ENCODE measurements at regions not wholly inside any gene's neighbourhood (a gene's known extent, or its start where the extent isn't known, plus 50 kb on each side); places are given as distances from the start of the nearest gene placed in this dataset.
"Not testable (repeated sequence)": the region's sequence is repeated elsewhere in the genome, so short reads cannot be mapped to it uniquely, and the experiment has no call there.

- no peak overlapping the region for H3K4me3 ChIP-seq (ENCODE audit: low read length)
- no peak for DNase-seq (ENCODE audit: low read depth, low spot score)
Measured at GRCh38 chr11:90757849-90758494, 535.1 kb upstream of the CHORDC1 start.

GRCh38 chr11:90756617-90757016 lies 533.8 kb upstream of the CHORDC1 start:
- DNase-seq (ENCODE audit: low read depth, low spot score): no peak
- no peak overlapping the region for H3K4me3 ChIP-seq (ENCODE audit: low read length)

- H3K4me3 ChIP-seq (ENCODE audit: low read length): no peak overlapping the region
- no peak for DNase-seq (ENCODE audit: low read depth, low spot score)
Measured at GRCh38 chr11:90753546-90753945, 530.7 kb upstream of the CHORDC1 start.

GRCh38 chr11:90747057-90747456 lies 524.2 kb upstream of the CHORDC1 start:
- no peak for DNase-seq (ENCODE audit: low read depth, low spot score)

GRCh38 chr11:90744169-90744568 lies 521.3 kb upstream of the CHORDC1 start:
- no peak overlapping the region for H3K4me3 ChIP-seq (ENCODE audit: low read length)
- DNase-seq (ENCODE audit: low read depth, low spot score): no peak

More at GRCh38 chr11:90747057-90747456, 524.2 kb upstream of the CHORDC1 start:
- no peak overlapping the region for H3K4me3 ChIP-seq (ENCODE audit: low read length)

GRCh38 chr11:90738799-90739198 lies 516.0 kb upstream of the CHORDC1 start:
- H3K4me3 ChIP-seq (ENCODE audit: low read length): no peak overlapping the region
- DNase-seq (ENCODE audit: low read depth, low spot score): no peak

GRCh38 chr11:90737444-90738050 lies 514.7 kb upstream of the CHORDC1 start:
- no peak for DNase-seq (ENCODE audit: low read depth, low spot score)
- no peak overlapping the region for H3K4me3 ChIP-seq (ENCODE audit: low read length)

- no peak overlapping the region for H3K4me3 ChIP-seq (ENCODE audit: low read length)
- DNase-seq (ENCODE audit: low read depth, low spot score): no peak
Measured at GRCh38 chr11:90732486-90732885, 509.6 kb upstream of the CHORDC1 start.

GRCh38 chr11:90723475-90723874 lies 500.6 kb upstream of the CHORDC1 start:
- no peak for DNase-seq (ENCODE audit: low read depth, low spot score)
- H3K4me3 ChIP-seq (ENCODE audit: low read length): no peak overlapping the region

- H3K4me3 ChIP-seq (ENCODE audit: low read length): no peak overlapping the region
- no peak for DNase-seq (ENCODE audit: low read depth, low spot score)
Measured at GRCh38 chr11:90722552-90723190, 499.8 kb upstream of the CHORDC1 start.

GRCh38 chr11:90717522-90717921 lies 494.7 kb upstream of the CHORDC1 start:
- DNase-seq (ENCODE audit: low read depth, low spot score): no peak
- no peak overlapping the region for H3K4me3 ChIP-seq (ENCODE audit: low read length)

- no peak for DNase-seq (ENCODE audit: low read depth, low spot score)
- H3K4me3 ChIP-seq (ENCODE audit: low read length): no peak overlapping the region
Measured at GRCh38 chr11:90705661-90706060, 482.8 kb upstream of the CHORDC1 start.

- no peak for DNase-seq (ENCODE audit: low read depth, low spot score)
- no peak overlapping the region for H3K4me3 ChIP-seq (ENCODE audit: low read length)
Measured at GRCh38 chr11:90704510-90704909, 481.7 kb upstream of the CHORDC1 start.

GRCh38 chr11:90701716-90702115 lies 478.9 kb upstream of the CHORDC1 start:
- H3K4me3 ChIP-seq (ENCODE audit: low read length): no peak overlapping the region
- no peak for DNase-seq (ENCODE audit: low read depth, low spot score)

GRCh38 chr11:90700789-90701439 lies 478.1 kb upstream of the CHORDC1 start:
- DNase-seq (ENCODE audit: low read depth, low spot score): no peak
- H3K4me3 ChIP-seq (ENCODE audit: low read length): no peak overlapping the region

GRCh38 chr11:90699791-90700400 lies 477.0 kb upstream of the CHORDC1 start:
- no peak for DNase-seq (ENCODE audit: low read depth, low spot score)
- no peak overlapping the region for H3K4me3 ChIP-seq (ENCODE audit: low read length)

- DNase-seq (ENCODE audit: low read depth, low spot score): no peak
- H3K4me3 ChIP-seq (ENCODE audit: low read length): no peak overlapping the region
Measured at GRCh38 chr11:90698238-90698637, 475.4 kb upstream of the CHORDC1 start.

GRCh38 chr11:90675496-90675895 lies 452.6 kb upstream of the CHORDC1 start:
- DNase-seq (ENCODE audit: low read depth, low spot score): not testable (repeated sequence)

GRCh38 chr11:90669094-90669493 lies 446.2 kb upstream of the CHORDC1 start:
- no peak for DNase-seq (ENCODE audit: low read depth, low spot score)
- H3K4me3 ChIP-seq (ENCODE audit: low read length): no peak overlapping the region

More at GRCh38 chr11:90675496-90675895, 452.6 kb upstream of the CHORDC1 start:
- not testable (repeated sequence) for H3K4me3 ChIP-seq (ENCODE audit: low read length)

GRCh38 chr11:90668502-90668901 lies 445.7 kb upstream of the CHORDC1 start:
- H3K4me3 ChIP-seq (ENCODE audit: low read length): no peak overlapping the region

More at GRCh38 chr11:90668502-90668901, 445.7 kb upstream of the CHORDC1 start:
- no peak for DNase-seq (ENCODE audit: low read depth, low spot score)
